PC-9 (cell line): ENCODE measurements at regions not wholly inside any gene's neighbourhood (a gene's known extent, or its start where the extent isn't known, plus 50 kb on each side); places are given as distances from the start of the nearest gene placed in this dataset.

Source experiments
- CTCF ChIP-seq: fragments of 200-600 bp; sonication (generic); conservative IDR thresholded peaks from 2 replicates; pipeline ENCODE4 v1.6.1; 2017; ENCODE audit warnings: mixed run types, antibody characterized with exemption, mild to moderate bottlenecking, moderate library complexity
- EZH2 ChIP-seq: fragments of 200-600 bp; sonication (generic); IDR thresholded peaks from 2 replicates; pipeline ENCODE4 v1.8.0; 2017; ENCODE audit warnings: antibody characterized with exemption, low read depth

GRCh38 chr5:175284806-175285205, 159.2 kb downstream of the DRD1 start:
- TF ChIP-seq EZH2 = no peak
- no peak for TF ChIP-seq CTCF
